Stimulated activated CD8-positive, alpha-beta memory T cell treated with anti-CD3 and anti-CD28 coated beads, Interleukin-15, amount 100 ng/mL, for 4 hours (primary cell): ENCODE measurements at regions not wholly inside any gene's neighbourhood (a gene's known extent, or its start where the extent isn't known, plus 50 kb on each side); places are given as distances from the start of the nearest gene placed in this dataset.
A peak's percentile ranks its signal among the peaks of the same experiment; 100 is the strongest.

ENCODE experiments used
- DNase-seq, 2 donors: peaks; one replicate each; pipeline ENCODE4 v3.0.0-alpha.2; 2020; ENCODE audit warnings: low read depth in 2 of 2

DNA sequence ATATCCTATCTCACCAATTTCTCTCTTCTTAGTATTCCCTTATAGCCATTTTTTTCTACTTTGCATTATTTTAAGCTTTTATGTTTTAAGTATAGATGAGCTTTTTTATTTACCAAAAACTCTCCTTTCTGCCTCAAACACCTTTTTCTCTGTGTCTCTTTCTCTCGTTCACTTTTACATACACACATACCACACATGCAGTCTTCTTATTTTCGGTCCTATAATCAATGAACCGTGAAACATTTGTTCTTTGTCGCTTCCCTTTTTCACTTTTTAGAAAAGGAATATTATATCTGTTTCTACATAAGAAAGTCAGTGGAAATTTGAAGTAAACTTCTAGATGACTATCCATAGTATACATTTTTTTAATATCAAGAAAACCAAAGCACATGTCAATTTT, 183.2 kb downstream of the MRPL39 start:
- DNase-seq = no peak

DNA sequence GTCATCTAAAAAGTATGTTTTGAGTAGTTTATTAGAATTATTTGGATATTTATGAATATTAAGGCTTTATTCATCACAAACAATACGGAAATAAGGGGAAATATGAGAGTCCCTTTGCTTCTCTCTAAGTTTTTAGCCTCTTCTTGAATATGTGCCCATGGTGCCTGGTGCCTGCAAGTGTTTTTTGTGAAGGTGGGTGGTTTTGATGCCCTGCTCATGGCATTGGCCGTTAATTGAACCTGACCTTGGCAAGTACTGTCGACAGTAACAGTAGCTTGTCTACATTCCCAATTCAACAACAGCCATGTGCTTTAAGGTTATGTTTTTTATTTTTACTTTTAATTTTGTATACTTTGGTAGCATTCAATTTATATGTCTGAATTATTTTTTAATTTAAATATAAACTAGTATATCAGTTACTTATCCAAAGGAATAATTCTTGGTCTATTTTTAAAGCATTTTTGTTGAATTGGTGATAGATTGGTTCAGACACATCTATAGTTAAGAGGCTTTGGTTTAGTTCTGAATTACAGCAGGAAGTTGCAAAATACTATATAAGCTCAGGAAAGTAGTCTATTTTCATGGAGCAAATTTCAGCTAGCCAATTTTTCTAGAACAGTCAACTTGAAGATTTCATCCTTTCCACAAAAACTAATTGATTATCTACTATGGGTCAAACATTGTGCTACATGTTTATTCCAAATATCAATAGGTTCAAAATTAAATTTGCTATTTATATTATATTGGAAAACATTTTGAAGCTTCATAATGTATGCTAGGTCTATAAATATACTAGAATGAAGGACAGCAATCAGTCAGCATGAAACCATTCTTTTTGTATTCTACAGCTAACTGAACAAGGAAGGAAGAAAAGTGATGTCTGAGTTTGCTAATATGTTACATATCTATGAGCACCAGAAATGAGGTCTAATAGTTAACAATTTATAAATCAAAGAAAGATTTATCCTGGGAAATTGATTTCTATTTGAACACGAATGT, 184.4 kb downstream of the MRPL39 start:
- no peak for DNase-seq

DNA sequence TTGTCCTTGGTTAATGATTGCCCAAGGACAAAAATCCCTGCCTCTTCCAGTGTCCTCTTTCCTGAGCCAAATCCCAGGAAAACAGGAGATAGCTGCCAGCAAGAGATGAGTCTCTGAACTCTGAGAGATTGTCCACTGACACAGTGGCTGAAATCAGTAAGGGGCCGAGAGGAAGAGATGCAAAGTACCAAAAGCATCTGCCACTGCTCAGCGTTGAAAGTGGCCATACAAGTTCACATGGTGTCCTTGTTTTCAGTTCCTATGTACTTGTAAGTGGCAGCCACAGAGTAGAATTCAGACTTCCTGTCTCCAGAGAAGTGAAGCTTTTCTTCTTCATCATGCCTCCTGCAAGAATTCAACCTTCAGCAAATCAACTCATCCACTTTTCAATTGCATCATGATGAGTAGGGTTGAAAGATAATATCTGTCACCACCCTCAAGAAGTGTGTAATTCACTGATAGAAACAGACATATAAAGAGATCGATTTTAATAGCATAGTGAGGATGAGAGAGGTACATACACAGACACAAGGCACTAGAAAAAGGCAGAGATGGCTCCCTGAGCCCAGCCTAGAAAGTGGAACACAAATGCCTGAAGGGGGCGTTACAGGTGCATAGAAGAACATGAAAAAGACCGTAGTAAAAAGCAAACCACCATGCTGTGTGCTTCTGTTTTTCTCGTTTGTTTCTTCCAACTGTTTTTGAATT, 185.8 kb downstream of the MRPL39 start:
- peak in 1 of 2 donors; percentile 45 for DNase-seq

DNA sequence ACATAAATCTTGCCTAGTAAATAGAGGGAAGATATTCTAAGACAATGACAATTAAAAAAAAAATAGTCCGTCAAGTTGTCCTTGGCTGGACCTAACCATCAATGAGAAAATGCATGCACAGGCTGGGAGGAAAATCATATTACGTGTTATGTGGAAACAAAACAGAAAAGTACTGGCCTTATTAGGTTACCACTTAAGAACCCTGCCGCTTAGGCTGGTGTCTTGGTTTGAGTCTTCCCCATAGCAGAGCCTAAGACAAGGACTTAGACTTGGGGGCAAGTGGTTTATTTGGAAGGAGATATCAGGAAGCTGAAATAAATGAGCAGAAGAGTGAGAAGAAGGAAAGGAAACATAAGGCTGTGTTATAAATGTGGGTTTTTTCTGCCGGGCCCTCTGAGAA, 186.4 kb downstream of the MRPL39 start:
- no peak for DNase-seq

DNA sequence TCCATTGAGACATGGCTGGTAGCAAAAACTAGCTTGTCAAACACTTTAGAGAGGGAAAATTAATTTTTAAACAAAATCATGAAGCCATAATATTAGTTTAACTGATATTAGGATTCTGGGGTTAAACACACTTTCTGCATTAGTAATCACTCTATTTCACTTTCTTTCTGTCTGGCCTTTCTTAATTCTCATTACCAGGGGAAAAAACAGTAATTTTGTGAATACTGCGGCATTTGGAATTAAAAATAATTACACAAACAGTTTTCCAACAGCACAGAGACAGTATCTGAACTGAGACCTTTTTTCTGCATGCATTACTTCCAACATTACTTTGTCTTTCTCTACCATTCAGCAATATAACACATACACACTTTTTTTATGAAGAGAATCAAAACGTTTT, 190.6 kb downstream of the MRPL39 start:
- DNase-seq = no peak

DNA sequence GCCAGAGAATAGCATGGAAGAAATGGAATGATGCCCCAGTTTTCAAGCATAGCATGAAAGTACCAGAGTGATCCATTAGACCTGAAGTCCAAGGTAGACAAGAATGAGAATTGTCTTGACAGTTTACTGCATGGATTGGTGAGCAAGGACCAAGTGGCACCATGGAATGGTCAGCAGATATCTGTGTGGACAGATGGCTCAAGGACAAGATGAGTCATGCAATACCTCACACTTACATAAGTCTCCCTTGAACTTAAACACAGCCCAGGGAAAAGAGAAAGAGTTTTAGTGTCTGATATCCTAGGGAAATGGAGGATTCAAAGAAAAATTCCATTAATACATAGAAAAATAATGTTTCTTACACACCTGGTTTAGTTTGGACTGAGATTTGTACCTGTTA, 195.2 kb downstream of the MRPL39 start:
- no peak for DNase-seq

GRCh38 chr21:25409978-25410377, 197.3 kb downstream of the MRPL39 start:
- no peak for DNase-seq

- no peak for DNase-seq
Measured at GRCh38 chr21:25408666-25409065, 198.6 kb downstream of the MRPL39 start.

- DNase-seq = no peak
Measured at GRCh38 chr21:25406887-25407579, 200.2 kb downstream of the MRPL39 start.

- no peak for DNase-seq
Measured at GRCh38 chr21:25405984-25406383, 201.3 kb downstream of the MRPL39 start.

GRCh38 chr21:25402134-25402961, 204.9 kb downstream of the MRPL39 start:
- DNase-seq = no peak

DNA sequence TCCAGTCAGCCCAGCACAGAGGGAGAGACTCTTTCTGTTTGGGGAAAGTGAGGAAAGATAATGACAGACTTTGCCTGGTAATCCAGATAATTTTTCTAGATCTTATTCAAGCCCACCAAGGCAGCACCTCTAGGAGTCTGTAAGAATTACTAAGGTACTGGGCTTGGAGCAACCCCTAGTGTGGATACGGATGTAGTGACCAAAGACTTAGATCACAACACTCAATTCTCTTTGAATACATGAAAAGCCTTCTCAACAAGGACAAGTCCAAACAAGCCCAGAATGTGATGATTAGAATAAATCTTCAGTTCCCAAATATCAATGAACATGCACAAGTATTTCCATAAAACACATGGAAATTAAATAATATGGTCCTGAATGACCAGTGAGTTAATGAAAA, 206.9 kb downstream of the MRPL39 start:
- DNase-seq = no peak

- DNase-seq = no peak
Measured at GRCh38 chr21:25398630-25399029, 208.7 kb downstream of the MRPL39 start.

- peak; percentile 10 to 30 for DNase-seq
Measured at GRCh38 chr21:25396135-25396711, 211.1 kb downstream of the MRPL39 start.

DNA sequence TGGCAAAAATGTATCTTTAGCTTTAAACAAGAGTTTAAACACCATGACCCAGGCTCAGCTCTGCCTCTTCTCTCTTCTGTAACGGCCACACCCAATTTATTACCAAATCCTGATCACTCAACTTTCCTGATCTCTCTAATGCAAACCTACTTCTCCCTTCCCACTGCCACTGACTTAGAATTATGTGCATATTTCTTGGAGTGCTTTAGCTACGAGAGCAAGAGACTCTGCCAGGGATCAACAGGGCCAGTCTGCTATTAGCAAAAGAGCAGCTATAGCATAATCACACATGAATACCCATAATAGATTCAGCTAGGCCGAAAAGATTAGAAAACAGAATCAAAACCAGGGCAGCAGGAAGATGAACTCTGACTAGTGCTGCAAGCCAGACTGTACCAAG, 215.5 kb downstream of the MRPL39 start:
- no peak for DNase-seq

DNA sequence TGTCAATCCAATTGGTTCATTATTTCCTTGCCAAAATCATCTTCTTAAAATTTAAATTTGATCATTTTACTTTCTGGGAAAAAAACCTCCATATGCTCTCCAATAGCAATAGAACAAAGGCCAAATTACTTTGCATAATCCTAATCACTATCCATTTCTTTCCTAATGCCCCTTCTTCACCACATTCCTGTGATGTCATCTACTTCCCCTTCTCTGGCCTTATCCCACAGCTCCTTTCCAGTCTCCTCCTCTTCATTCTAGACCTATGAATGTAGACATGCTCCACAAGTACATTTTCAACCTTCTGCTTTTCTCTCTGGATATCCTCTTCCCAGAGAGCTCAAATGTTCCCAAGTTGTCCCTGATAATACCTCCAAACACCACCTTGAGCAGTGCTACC, 216.6 kb downstream of the MRPL39 start:
- DNase-seq = no peak

DNA sequence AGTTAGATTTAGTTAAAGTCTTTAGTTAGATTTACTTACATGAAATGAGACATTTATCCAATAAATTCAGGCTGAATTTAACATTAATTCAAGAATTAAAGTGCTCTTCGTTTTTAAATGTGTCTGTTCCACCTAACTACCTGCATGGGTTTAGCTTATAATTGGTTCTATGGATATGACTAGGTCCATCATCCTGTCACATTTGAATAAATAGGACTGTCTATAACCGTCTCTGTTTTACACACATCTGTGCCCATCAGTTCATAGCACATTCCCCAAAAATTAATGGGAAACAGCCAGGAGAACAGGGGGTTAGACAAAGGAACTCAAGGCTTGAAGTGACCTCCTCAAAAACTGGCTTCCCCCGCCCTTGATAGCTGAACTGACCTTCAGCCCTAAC, 219.6 kb downstream of the MRPL39 start:
- DNase-seq = no peak

GRCh38 chr21:25385911-25386474, 221.3 kb downstream of the MRPL39 start:
- no peak for DNase-seq

DNA sequence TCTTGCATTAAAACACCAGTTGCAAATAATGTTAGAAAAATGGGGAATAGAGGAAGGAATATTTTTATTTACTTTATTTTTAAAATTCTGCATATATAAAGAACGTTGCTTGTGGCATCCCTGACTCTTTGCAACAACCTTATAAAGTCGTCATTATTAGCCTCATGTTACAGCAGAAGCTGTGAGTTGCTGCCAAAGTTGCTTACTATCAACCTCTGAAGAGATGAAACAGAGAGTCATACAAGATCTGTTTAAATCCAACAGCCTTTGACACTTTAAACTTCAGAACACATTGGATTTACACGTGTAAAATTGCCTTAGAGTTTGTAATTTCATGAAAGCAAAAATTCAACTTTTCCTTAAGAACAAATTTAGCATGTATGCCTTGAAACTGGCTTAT, 221.9 kb downstream of the MRPL39 start:
- DNase-seq = no peak

DNA sequence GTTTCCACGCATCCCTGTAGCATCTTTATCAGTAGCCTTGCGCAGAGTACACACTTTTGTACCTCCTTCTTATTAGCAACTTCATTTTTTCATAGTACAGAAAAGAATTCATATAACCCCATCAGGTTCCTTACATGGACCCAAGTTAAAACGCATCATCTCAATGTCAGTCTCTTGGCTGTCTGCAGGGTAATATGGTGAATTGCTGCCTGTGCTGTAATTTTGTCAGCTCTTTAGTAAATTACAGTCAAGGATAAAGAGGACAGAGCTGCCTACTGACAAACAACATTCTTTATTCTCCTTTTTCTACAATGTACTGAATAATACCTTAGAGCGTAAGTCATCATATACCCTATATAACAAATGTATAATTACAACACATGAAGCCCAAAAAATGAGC, 222.5 kb downstream of the MRPL39 start:
- DNase-seq = no peak

DNA sequence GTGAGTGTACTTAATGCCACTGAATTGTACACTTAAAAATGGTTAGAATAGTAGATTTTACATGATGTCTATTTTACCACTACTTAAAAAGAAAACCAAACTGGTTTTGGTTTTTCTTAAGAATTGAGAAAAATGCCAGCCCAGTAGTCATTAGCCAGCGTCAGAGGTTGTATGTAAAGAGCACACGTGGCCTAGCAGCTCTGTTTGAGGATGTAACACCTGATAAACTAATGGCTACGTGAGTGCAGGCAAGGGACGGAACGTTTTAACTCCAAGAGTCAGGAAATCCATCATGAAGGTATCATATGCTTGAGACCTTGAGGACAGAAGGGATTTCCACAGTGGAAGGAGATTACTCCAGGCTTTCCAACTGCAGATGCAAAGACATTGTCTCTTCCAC, 223.7 kb downstream of the MRPL39 start:
- no peak for DNase-seq
